ENCODE measurements at regions not wholly inside any gene's neighbourhood (a gene's known extent, or its start where the extent isn't known, plus 50 kb on each side); places are given as distances from the start of the nearest gene placed in this dataset.

DNA sequence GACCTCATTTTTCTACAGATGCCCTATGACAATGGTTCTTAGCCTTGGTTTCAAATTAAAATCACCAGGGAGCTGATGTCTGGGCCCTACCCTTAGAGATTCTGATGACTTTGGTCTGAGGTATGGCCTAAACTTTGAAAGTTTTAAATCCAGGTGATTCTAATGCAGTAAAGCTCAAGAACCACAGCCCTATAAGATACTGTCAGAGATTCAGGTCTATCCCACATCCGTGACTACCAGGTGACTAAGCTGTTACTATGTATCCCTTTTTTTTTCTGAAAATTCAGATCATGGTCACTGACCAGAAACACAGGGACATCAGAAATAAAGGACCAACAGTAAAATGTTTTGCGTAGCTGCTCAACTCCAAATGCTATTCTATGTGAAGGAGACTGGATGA, 148.8 kb upstream of the BMP4 start:
- Histone ChIP-seq H3K9ac (replicated peaks in 1 of 4; ENCODE audit: extremely low read depth in 1 of 4, low read depth in 3 of 4, low read length in 3 of 4) (no peak overlapping the region), H4K91ac (replicated peaks; ENCODE audit: insufficient read length, low read length) (no peak overlapping the region), H3K18ac (ENCODE audit: extremely low read depth, low read length) (no peak overlapping the region), H3K27me3 (replicated peaks in 1 of 4; ENCODE audit: control insufficient read depth in 3 of 4, extremely low read depth in 1 of 4, insufficient read depth in 3 of 4, low read length in 3 of 4) (no peaks in the 10 kb centered on the region), H2BK120ac (replicated peaks; ENCODE audit: low read depth, low read length) (no peak overlapping the region), H3K79me2 (ENCODE audit: control insufficient read depth in 1 of 2, insufficient read depth in 2 of 2, low read length in 2 of 2) (no peaks in the 10 kb centered on the region), H4K8ac (ENCODE audit: extremely low read depth, insufficient read depth, low read length) (no peak overlapping the region), H2BK15ac (ENCODE audit: low read length) (no peak overlapping the region), H2AFZ (ENCODE audit: low read length) (no peak overlapping the region), H2AK5ac (ENCODE audit: low read depth, low read length) (no peak overlapping the region), H4K20me1 (replicated peaks in 1 of 2; ENCODE audit: control insufficient read depth in 1 of 2, insufficient read depth in 2 of 2, low read length in 2 of 2) (no peaks in the 10 kb centered on the region), H4K5ac (ENCODE audit: insufficient read length, low read depth, low read length) (no peak overlapping the region), H3K4me1 (replicated peaks in 1 of 4; ENCODE audit: control insufficient read depth in 3 of 4, insufficient read depth in 4 of 4, low read length in 3 of 4) (peaks cover 0 to 3% (median 0%) of the 10 kb centered on the region in 4 experiments; a peak in 1 of 7 replicates), H2BK12ac (ENCODE audit: low read depth, low read length) (no peak overlapping the region), H3K27ac (ENCODE audit: low read depth, low read length) (no peak overlapping the region), H3K23me2 (ENCODE audit: low read depth, low read length) (no peaks in the 10 kb centered on the region), H3K14ac (ENCODE audit: insufficient read length) (no peak overlapping the region), H3K56ac (replicated peaks; ENCODE audit: insufficient read length, low read depth, low read length) (no peak overlapping the region), H3K4me3 (ENCODE audit: extremely low read depth in 1 of 4, insufficient read depth in 2 of 4, low read depth in 3 of 4, low read length in 4 of 4) (no peak overlapping the region), H3K4ac (replicated peaks; ENCODE audit: insufficient read length, low read depth, low read length) (no peak overlapping the region), H3K9me3 (ENCODE audit: insufficient read depth in 2 of 2, low read depth in 1 of 2, low read length in 1 of 2) (no peaks in the 10 kb centered on the region), H3K4me2 (ENCODE audit: insufficient read depth in 1 of 2, low read depth in 2 of 2, low read length in 2 of 2) (no peak overlapping the region), H3K36me3 (ENCODE audit: control insufficient read depth in 2 of 4, insufficient read depth in 4 of 4, low read length in 3 of 4) (no peaks in the 10 kb centered on the region), H3K23ac (ENCODE audit: insufficient read length) (no peak overlapping the region), H2BK20ac (ENCODE audit: low read length) (no peak overlapping the region), H3K79me1 (ENCODE audit: low read depth, low read length) (no peaks in the 10 kb centered on the region), H2BK5ac (ENCODE audit: low read depth, low read length) (no peak overlapping the region)
- ChIA-PET CTCF (ENCODE audit: partially characterized antibody) (interaction anchor here (0.7 kb wide), 2 partner anchors 11 to 92 kb away, joined by 3 read pairs; no protein-coding TSS in a partner anchor), POLR2A (ENCODE audit: partially characterized antibody) (no interaction called here)
- no peak for DNase-seq (ENCODE audit: low read depth in 1 of 2, low spot score in 2 of 2)
- 67% methylated on average over 2 of the region's 2 CpGs; no CpG with 5 or more reads in 1 of the 2 experiments for WGBS, 2 experiments (ENCODE audit: extremely low coverage in 1 of 2, insufficient coverage in 1 of 2, insufficient read length in 1 of 2, insufficient replicate concordance in 2 of 2, low coverage in 1 of 2, low lambda C conversion rate in 2 of 2, missing lambda C conversion rate in 1 of 2)
- no peak for FAIRE-seq
- TF ChIP-seq CHD1 (IDR thresholded peaks at IDR 0.05; ENCODE audit: low read depth, low read length), result no peak
- TF ChIP-seq CBX5 (IDR thresholded peaks at IDR 0.05; ENCODE audit: low read depth, low read length), result no peak
- no peak for TF ChIP-seq BCL11A (IDR thresholded peaks at IDR 0.05; ENCODE audit: low read depth in 2 of 2, low read length in 2 of 2)
- no peak for TF ChIP-seq CTBP2 (IDR thresholded peaks at IDR 0.05; ENCODE audit: borderline replicate concordance, insufficient read depth, insufficient read length, low read length)
- no peak for TF ChIP-seq ZNF274 (IDR thresholded peaks at IDR 0.05; ENCODE audit: borderline replicate concordance, extremely low read depth, low read length)
- TF ChIP-seq FOSL1 (IDR thresholded peaks at IDR 0.05; ENCODE audit: insufficient read depth, low read depth, low read length), result no peak
- no peak for TF ChIP-seq CREB1 (IDR thresholded peaks at IDR 0.05)
- TF ChIP-seq NANOG (IDR thresholded peaks at IDR 0.05; ENCODE audit: insufficient read depth, low read depth, low read length, poor library complexity, severe bottlenecking), result no peak
- TF ChIP-seq BRCA1 (IDR thresholded peaks at IDR 0.05; ENCODE audit: low read depth, low read length), result no peak
- no peak for TF ChIP-seq CEBPB (IDR thresholded peaks at IDR 0.05; ENCODE audit: low read depth, low read length)
- no peak for TF ChIP-seq ATF3 (IDR thresholded peaks at IDR 0.05; ENCODE audit: insufficient read depth, low read depth, low read length)
- TF ChIP-seq PHF8 (conservative IDR thresholded peaks at IDR 0.05; ENCODE audit: low read depth, low read length), result no peak
- TF ChIP-seq TAF1 (IDR thresholded peaks at IDR 0.05; ENCODE audit: low read depth, low read length), result no peak
- TF ChIP-seq KDM4A (IDR thresholded peaks at IDR 0.05; ENCODE audit: low read depth, low read length, severe bottlenecking), result no peak
- no peak for TF ChIP-seq RFX5 (IDR thresholded peaks at IDR 0.05; ENCODE audit: borderline replicate concordance, low read depth, low read length)
